Small intestine (tissue), 7 donors: ENCODE measurements at regions not wholly inside any gene's neighbourhood (a gene's known extent, or its start where the extent isn't known, plus 50 kb on each side); places are given as distances from the start of the nearest gene placed in this dataset.

ENCODE experiments used
- DNase-seq, 2 donors: peaks; one replicate each; pipeline versions ENCODE4 v3.0.0 to v3.0.0-alpha.2; 2013
- FAIRE-seq: peaks from 2 replicates; lab custom pipeline; 2012; peaks lifted over from hg19 to GRCh38; lab: Jason Lieb, UNC
- H3K27ac ChIP-seq, 3 donors: one replicate each; pipeline ENCODE4 v1.5.1; 2013; ENCODE audit warnings: low read length in 2 of 3, mild to moderate bottlenecking in 2 of 3, control low read depth in 1 of 3, inconsistent platforms in 1 of 3, low read depth in 1 of 3, moderate library complexity in 1 of 3
- H3K27me3 ChIP-seq, 3 donors: one replicate each; pipeline ENCODE4 v1.6.1; 2013; ENCODE audit warnings: low read length in 3 of 3, inconsistent platforms in 1 of 3; ENCODE audit not compliant: control insufficient read depth in 3 of 3, insufficient read depth in 3 of 3
- H3K36me3 ChIP-seq, 3 donors: one replicate each; pipeline ENCODE4 v1.6.1; 2013; ENCODE audit warnings: low read length in 3 of 3, inconsistent platforms in 1 of 3, low read depth in 1 of 3, mild to moderate bottlenecking in 1 of 3, moderate library complexity in 1 of 3; ENCODE audit not compliant: control insufficient read depth in 3 of 3, insufficient read depth in 2 of 3
- H3K4me1 ChIP-seq, 3 donors: one replicate each; pipeline ENCODE4 v1.6.1; 2013; ENCODE audit warnings: low read length in 2 of 3, inconsistent platforms in 1 of 3, low read depth in 1 of 3, mild to moderate bottlenecking in 1 of 3, moderate library complexity in 1 of 3; ENCODE audit not compliant: control insufficient read depth in 3 of 3, insufficient read depth in 2 of 3
- H3K4me3 ChIP-seq, 3 donors: one replicate each; pipeline ENCODE4 v1.5.1; 2013; ENCODE audit warnings: low read length in 3 of 3, control low read depth in 1 of 3, inconsistent platforms in 1 of 3, low read depth in 1 of 3, mild to moderate bottlenecking in 1 of 3, moderate library complexity in 1 of 3
- H3K9me3 ChIP-seq, 2 donors: one replicate each; pipeline ENCODE4 v1.6.1; 2013; ENCODE audit warnings: low read depth in 1 of 2, low read length in 1 of 2; ENCODE audit not compliant: control insufficient read depth in 2 of 2, insufficient read depth in 1 of 2
- WGBS, 3 donors: extraction: QIAGEN DNeasy Blood & Tissue Kit; methylation state at CpG; one replicate each; pipeline ENCODE4 v1.1.7; 2013; 5-methylcytosine and 5-hydroxymethylcytosine counted together
- donor health status: healthy with polysubstance abuse.
- donor health status: control.
- donor health status: control.
- donor health status: Bipolar disorder and iron deficiency.
- donor health status: healthy.

DNA sequence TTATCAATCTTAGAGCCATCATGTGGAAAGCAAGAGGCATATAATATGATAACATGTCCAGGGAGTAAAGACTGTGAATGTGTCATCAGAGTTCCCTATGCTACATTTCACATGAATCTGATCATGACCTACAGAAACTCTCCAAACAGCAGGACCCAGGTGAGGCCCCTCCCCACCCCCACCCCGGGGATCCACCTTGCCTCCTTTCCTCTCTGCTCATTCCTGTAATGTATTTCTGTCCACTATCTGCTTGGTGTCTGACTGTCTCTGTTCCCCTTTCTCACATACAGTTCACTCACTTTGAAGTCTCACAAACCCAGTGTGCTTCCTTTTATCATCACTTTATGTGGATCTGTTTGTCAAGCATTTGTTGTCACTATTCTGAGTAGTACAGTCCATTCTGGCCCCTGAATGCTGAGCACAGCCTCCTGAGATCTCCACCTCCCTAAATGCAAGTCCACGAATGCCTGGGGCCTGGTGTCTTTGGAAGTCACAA, 76.4 kb upstream of the SMARCA2 start:
- DNase-seq: no peak
- Histone ChIP-seq H3K4me3 (no peak overlapping the region), H3K27ac (no peak overlapping the region), H3K4me1 (no peaks in the 10 kb centered on the region), H3K36me3 (no peaks in the 10 kb centered on the region), H3K27me3 (peaks cover 0 to 2% (median 0%) of the 10 kb centered on the region in 3 donors), H3K9me3 (no peaks in the 10 kb centered on the region)
- 66 to 76% (median 69%) methylated on average over 2 of the region's 2 CpGs for WGBS, 3 donors
- FAIRE-seq: no peak

DNA sequence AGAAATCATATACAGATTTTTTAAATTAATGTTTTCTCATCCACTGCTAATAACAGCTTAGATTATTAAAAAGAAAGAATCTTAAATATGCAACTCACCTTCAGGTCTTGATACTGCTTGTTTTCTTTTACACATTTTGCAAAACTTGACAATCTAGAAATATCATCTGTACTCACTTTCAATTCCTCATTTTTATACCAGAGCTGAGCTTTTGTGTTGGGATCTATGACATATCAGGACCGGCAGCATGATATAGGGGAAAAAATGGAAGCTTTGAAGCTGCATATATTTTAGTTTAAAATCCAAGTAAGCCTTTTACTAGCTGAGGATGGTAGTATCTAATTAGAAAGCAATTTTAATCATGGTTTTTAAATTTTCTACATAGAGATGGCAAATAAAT, 75.7 kb upstream of the SMARCA2 start:
- WGBS, 3 donors: 84 to 100% (median 86%) methylated on average over 1 of the region's 1 CpG
- Histone ChIP-seq H3K4me3 (no peak overlapping the region), H3K4me1 (no peaks in the 10 kb centered on the region), H3K27ac (no peak overlapping the region), H3K27me3 (peaks cover 0 to 2% (median 0%) of the 10 kb centered on the region in 3 donors), H3K9me3 (no peaks in the 10 kb centered on the region), H3K36me3 (no peaks in the 10 kb centered on the region)
- DNase-seq: no peak
- FAIRE-seq: no peak

DNA sequence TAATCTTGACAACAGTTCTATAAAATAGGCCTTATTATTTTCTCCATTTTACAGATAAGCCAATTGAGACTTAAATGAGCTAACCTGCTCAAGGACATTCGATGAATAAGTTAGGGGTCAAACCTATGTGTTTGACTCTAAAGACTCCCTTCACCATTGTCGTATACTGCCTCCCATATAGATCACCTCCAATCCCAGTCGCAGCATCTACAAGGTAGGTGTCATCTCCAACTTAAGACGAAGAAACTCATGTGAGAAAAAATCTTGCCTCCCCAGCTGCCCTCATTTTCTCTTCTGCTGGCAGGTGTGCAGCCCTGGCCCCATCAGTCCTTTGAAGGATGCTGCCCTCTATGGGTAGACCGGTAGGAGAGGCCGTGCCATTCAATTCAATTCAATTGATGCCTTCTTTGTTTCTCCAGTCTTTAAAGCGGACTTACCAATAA, 75.2 kb upstream of the SMARCA2 start:
- WGBS, 3 donors: 41 to 48% (median 42%) methylated on average over 7 of the region's 7 CpGs
- Histone ChIP-seq H3K36me3 (no peaks in the 10 kb centered on the region), H3K4me3 (no peak overlapping the region), H3K27ac (no peak overlapping the region), H3K4me1 (no peaks in the 10 kb centered on the region), H3K9me3 (no peaks in the 10 kb centered on the region), H3K27me3 (peaks cover 0 to 2% (median 0%) of the 10 kb centered on the region in 3 donors)
- no peak for FAIRE-seq
- DNase-seq: peak; percentile 17 to 30

DNA sequence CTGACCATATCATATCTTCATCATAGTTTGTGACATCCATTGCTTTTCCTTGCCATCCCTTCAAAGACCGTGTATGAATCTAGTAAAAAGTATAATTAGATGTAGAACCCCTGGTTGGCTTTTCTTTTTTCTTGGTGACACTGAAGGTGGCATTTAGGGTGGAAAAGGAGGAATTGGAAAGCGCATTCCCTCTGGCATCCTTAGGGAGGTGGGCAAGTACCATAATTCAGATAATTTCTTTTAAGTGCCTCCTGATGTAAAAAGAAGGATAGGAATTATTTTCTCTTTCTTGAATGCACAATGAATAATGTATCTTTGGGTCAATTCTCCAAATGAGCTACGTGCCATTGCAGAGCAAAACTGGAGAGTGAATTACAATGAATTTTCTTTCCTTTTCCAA, 73.2 kb upstream of the SMARCA2 start:
- no peak overlapping the region for H3K27ac ChIP-seq
- H3K4me1 ChIP-seq: peaks cover 0 to 4% (median 0%) of the 10 kb centered on the region in 3 donors
- H3K27me3 ChIP-seq: peaks cover 0 to 2% (median 0%) of the 10 kb centered on the region in 3 donors
- no peak for FAIRE-seq
- H3K36me3 ChIP-seq: no peaks in the 10 kb centered on the region
- no peak overlapping the region for H3K4me3 ChIP-seq
- H3K9me3 ChIP-seq: no peaks in the 10 kb centered on the region
- DNase-seq: no peak
- WGBS, 3 donors: 80 to 83% (median 82%) methylated on average over 3 of the region's 3 CpGs

DNA sequence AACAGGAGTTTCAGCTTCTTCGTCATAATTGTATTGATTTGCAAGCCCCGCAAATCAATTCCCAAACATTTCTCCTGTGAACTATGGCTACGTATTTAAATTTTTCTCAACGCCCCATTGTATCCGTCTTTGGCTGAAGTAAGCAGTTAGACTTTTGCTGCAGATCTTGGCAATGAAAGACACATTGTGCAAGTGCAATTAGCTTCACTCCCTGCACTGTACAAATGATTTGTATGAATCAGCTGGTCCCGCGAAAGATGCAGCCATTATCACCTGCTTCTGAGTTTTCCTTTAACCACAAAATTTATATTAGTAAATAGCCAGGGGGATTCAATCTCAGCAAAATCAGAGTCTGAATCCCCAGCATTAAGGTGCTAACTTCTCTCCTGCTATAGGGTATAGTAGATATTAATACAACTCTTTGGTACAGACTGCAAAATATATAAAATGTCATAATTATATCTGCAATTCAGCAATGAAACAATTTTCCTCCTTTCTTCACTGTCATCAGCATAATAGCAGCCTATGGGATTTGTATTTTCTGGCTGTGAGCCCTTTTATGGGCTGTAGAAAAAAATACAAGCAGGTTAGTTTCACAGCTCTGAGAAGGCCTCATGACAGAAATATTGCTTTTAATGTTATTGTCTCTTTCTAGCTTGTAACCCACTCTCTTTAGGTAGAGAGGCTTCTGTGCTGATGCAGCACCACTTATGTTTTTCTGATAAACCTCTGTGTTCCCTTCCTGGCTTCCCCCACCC, 68.4 kb upstream of the SMARCA2 start:
- Histone ChIP-seq H3K27ac (peak overlapping the region in 1 of 3 donors; percentile 60), H3K27me3 (peaks cover 0 to 7% (median 0%) of the 10 kb centered on the region in 3 donors), H3K36me3 (no peaks in the 10 kb centered on the region), H3K4me1 (peaks cover 0 to 4% (median 0%) of the 10 kb centered on the region in 3 donors), H3K9me3 (no peaks in the 10 kb centered on the region), H3K4me3 (no peak overlapping the region)
- FAIRE-seq: no peak
- peak in 1 of 2 donors; percentile 22 for DNase-seq
- 41 to 73% (median 43%) methylated on average over 7 of the region's 7 CpGs for WGBS, 3 donors

DNA sequence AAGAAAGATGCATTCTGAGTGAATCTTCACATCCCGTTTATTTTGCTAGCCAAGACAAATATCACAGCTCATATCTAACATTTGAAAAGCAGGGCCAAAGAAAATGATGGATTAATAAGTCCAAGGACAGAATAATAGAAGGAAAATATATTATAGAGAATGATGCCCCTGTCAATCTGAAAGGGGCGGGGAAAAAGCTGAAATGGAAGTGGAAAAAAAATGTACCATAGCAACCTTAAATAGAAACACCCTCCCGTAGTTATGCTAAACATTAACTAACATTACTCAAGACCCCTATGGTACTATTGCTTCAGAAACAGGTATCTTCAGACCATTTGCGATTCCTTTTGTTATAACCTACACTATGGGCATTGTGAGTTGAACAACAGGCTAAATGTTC, 67.7 kb upstream of the SMARCA2 start:
- Histone ChIP-seq H3K4me3 (no peak overlapping the region), H3K27me3 (peaks cover 0 to 7% (median 0%) of the 10 kb centered on the region in 3 donors), H3K9me3 (no peaks in the 10 kb centered on the region), H3K27ac (peak overlapping the region in 1 of 3 donors; percentile 60), H3K4me1 (peaks cover 0 to 4% (median 0%) of the 10 kb centered on the region in 3 donors), H3K36me3 (no peaks in the 10 kb centered on the region)
- FAIRE-seq (no peak), DNase-seq (peak in 1 of 2 donors; percentile 33)
- 25 to 51% (median 40%) methylated on average over 4 of the region's 4 CpGs for WGBS, 3 donors

DNA sequence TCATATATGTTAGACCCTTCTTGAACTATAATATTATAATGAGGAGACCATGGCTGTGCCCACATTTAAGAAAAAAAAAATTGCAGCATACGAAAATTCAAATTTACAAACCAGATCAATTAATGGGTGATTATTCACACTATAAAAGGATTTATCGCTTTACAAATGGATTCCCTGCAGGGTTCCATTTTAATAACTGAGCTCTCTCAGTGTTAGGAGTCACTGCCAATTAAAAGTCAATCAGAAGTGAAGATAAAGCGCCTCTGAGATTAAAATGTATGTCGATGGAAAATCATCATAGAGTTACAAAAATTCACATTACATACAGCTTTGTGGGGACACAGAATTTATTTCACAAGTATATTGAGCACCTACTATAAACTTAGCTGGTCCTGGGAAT, 66.6 kb upstream of the SMARCA2 start:
- no peak for FAIRE-seq
- Histone ChIP-seq H3K4me3 (no peak overlapping the region), H3K4me1 (peaks cover 0 to 4% (median 0%) of the 10 kb centered on the region in 3 donors), H3K27me3 (peaks cover 0 to 5% (median 0%) of the 10 kb centered on the region in 3 donors), H3K36me3 (no peaks in the 10 kb centered on the region), H3K27ac (no peak overlapping the region), H3K9me3 (no peaks in the 10 kb centered on the region)
- WGBS, 3 donors: 83 to 94% (median 87%) methylated on average over 4 of the region's 4 CpGs
- DNase-seq: no peak

DNA sequence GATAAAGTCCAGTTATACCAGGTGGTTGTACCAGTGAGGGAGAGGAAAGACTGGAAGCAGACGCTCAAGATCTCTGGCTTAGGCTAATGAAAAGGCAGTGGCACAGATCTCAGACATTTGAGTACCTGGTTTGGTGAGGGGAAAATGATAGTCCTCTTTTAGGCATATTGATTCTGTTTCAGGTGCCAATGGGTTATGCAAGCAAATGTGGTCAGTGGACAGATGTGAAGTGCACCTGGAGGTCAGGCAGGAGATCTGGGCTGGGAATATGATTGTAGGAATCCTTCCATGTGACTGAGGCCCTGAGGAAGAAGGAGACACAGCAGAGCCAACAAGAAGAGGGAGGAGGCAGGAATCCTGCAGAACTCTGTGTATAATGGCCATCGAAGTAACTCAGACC, 63.7 kb upstream of the SMARCA2 start:
- 78 to 93% (median 87%) methylated on average over 2 of the region's 2 CpGs for WGBS, 3 donors
- DNase-seq: no peak
- Histone ChIP-seq H3K4me1 (peaks cover 0 to 4% (median 0%) of the 10 kb centered on the region in 3 donors), H3K27ac (no peak overlapping the region), H3K27me3 (peaks cover 0 to 5% (median 0%) of the 10 kb centered on the region in 3 donors), H3K9me3 (no peaks in the 10 kb centered on the region), H3K36me3 (no peaks in the 10 kb centered on the region), H3K4me3 (no peak overlapping the region)
- no peak for FAIRE-seq
